ENCODE measurements at regions not wholly inside any gene's neighbourhood (a gene's known extent, or its start where the extent isn't known, plus 50 kb on each side); places are given as distances from the start of the nearest gene placed in this dataset.

DNA sequence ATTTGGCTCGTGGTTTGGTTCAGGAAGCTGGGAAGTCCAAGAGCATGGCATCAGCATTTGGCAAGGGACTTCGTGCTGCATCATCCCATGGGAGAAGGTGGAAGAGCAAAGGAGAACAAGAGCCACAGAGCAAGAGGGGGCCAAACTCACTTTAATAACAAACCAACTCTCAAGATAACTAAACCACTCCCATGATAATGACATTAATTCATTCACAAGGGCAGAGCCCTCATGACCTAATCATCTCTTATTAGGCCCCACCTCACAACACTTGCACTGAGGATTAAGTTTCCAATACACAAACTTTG is 113.4 kb upstream of the ATXN3L start:
- Histone ChIP-seq H3K4me3 (ENCODE audit: low read length) (no peak overlapping the region), H3K4me1 (ENCODE audit: control insufficient read depth, insufficient read depth, low read length) (no peaks in the 10 kb centered on the region), H3K27ac (ENCODE audit: low read depth, low read length) (peak overlapping the region; percentile 53), H3K36me3 (ENCODE audit: control insufficient read depth, insufficient read depth, low read length) (no peaks in the 10 kb centered on the region), H3K27me3 (ENCODE audit: control insufficient read depth, insufficient read depth, low read length) (no peaks in the 10 kb centered on the region), H3K9ac (ENCODE audit: low read length) (no peak overlapping the region)

DNA sequence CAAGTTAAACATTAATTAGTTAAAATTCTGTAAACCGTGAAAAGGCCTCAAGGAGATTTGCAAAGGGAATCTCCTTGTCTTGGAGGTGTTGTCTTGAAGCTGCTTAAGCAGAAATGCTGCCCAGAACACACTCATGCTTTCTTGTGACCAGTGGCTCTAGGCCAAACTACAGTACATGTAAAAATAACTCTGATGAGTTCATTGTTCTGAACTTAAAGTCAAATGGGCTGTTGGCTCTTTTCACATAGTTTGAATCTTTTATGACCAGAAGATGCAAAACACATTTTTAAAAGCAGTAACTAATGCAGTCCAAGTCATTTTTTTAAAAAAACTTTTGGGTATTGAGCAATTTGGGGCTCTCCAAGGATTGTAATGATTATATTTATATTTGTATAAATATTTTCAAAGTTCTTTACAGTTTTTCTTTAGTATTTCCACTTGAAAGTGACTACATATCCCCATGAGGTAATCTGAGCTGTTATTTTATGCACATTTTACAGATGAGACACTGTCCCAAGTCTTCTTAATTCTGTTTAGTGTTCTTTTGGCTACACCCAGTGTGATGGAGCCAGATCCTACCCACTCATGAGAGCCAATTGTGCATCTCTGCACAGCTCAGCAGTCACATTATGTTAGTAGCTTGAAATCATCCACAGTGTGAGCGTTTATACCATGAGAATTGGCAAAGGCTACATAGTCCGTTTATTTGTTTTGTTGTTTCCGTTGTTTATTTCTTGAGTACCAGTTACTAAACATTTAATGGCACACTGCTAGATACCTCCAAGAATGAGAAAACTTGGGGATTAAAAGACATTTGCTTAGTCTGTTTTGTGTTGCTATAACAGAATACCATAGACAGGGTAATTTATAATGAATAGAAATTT is 112.8 kb upstream of the ATXN3L start:
- Histone ChIP-seq H3K4me1 (ENCODE audit: control insufficient read depth, insufficient read depth, low read length) (no peaks in the 10 kb centered on the region), H3K36me3 (ENCODE audit: control insufficient read depth, insufficient read depth, low read length) (no peaks in the 10 kb centered on the region), H3K27me3 (ENCODE audit: control insufficient read depth, insufficient read depth, low read length) (no peaks in the 10 kb centered on the region), H3K9ac (ENCODE audit: low read length) (no peak overlapping the region), H3K27ac (ENCODE audit: low read depth, low read length) (peak overlapping the region; percentile 76), H3K4me3 (ENCODE audit: low read length) (no peak overlapping the region)

DNA sequence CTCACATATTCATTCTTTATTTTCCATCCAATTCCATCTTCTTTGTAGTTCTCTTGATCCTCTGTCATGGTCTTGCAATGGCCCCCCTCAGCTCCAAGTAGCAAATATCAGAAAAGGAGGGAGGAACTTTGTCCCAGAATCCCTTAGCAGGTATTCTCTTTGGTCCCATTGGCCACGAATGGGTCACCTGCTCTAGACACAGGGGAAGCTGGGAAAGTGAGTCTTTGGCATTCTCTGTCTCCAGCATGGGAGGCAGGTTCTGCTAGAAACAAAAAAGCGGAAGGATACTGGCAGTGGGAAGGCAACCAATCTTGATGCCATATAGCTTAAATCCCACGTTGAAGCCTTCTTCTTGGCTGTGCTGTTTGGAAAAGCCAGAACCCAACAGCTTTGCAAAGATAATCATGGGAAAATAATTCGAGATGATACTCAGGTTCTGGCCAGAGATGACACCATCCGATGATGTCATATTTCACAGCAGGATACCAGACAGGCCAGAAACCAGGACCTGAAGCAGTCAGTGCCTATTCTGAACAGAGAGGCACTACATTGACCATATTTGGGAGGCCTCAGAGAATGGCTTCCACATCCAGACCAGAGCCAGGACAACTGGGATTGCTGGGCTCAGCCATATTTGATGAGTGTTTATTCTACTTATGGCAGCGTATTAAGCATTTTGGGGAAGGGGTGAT is 110.4 kb upstream of the ATXN3L start:
- Histone ChIP-seq H3K4me3 (ENCODE audit: low read length) (no peak overlapping the region), H3K27ac (ENCODE audit: low read depth, low read length) (no peak overlapping the region), H3K4me1 (ENCODE audit: control insufficient read depth, insufficient read depth, low read length) (no peaks in the 10 kb centered on the region), H3K27me3 (ENCODE audit: control insufficient read depth, insufficient read depth, low read length) (no peaks in the 10 kb centered on the region), H3K36me3 (ENCODE audit: control insufficient read depth, insufficient read depth, low read length) (no peaks in the 10 kb centered on the region), H3K9ac (ENCODE audit: low read length) (no peak overlapping the region)

DNA sequence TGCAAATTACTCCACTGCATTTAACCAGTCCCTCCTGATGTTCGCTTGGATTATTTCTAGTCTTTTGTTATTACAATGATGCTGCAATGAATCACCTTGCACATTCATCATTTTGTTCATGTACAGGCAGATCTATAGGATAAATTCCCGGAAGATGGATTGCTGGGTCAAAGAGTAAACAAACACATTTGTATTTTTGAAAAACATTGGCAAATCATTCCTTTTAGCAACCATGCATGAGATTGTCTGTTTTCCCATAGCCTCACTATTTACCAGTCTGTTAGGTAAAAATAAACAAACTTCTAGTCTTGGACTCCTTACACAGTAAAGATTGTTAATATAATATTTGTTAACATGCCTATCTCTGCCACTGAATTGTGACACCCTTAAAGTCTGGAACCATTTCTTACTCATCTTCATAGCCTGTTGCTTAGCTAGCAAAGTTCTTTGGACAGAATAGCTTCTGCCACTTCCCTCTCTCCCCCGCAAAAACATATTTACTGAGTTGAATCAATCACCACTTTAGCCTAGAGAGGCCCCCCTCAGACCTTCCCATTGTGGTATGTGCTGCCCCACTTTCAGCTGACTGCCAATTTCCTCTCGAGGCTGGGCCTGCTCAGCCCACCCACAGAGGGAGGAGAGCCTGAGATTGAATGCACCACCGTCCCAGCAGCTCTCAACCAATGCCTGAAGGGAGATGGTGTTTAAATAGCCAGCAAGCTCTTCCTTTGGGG is 108.4 kb upstream of the ATXN3L start:
- Histone ChIP-seq H3K4me1 (ENCODE audit: control insufficient read depth, insufficient read depth, low read length) (no peaks in the 10 kb centered on the region), H3K4me3 (ENCODE audit: low read length) (no peak overlapping the region), H3K27me3 (ENCODE audit: control insufficient read depth, insufficient read depth, low read length) (no peaks in the 10 kb centered on the region), H3K9ac (ENCODE audit: low read length) (no peak overlapping the region), H3K27ac (ENCODE audit: low read depth, low read length) (no peak overlapping the region), H3K36me3 (ENCODE audit: control insufficient read depth, insufficient read depth, low read length) (no peaks in the 10 kb centered on the region)

DNA sequence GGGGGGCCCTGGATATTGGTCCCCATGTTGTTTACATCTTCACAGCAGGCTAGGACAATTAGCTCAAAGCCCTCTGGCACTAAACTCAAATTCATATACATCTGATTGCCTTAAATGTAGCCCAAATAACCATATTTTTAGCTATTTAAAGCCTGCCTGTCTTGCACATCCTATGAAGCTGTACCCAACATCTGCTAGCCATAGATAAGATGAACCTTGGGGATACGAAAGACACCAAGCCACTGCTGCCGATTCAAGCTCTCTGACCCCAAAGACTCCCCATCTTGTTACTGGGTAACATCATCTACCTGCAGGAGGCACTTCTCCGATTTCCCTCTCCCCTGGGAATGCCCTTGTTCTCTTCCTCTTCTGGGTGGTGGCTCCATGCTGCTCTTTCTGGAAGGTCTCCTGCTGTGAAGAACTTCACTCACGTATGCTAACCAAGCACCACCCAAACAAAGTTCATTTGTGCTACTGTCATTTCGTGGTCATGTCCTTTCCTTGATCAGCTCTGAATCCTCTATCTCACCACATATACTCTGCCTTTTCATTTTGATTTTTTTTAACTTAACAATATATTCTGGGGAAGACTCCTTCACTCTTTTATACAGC is 107.7 kb upstream of the ATXN3L start:
- H3K27me3 ChIP-seq (ENCODE audit: control insufficient read depth, insufficient read depth, low read length) = no peaks in the 10 kb centered on the region
- H3K27ac ChIP-seq (ENCODE audit: low read depth, low read length) = no peak overlapping the region
- H3K4me1 ChIP-seq (ENCODE audit: control insufficient read depth, insufficient read depth, low read length) = no peaks in the 10 kb centered on the region
- H3K9ac ChIP-seq (ENCODE audit: low read length) = no peak overlapping the region
- no peaks in the 10 kb centered on the region for H3K36me3 ChIP-seq (ENCODE audit: control insufficient read depth, insufficient read depth, low read length)
- H3K4me3 ChIP-seq (ENCODE audit: low read length) = no peak overlapping the region

DNA sequence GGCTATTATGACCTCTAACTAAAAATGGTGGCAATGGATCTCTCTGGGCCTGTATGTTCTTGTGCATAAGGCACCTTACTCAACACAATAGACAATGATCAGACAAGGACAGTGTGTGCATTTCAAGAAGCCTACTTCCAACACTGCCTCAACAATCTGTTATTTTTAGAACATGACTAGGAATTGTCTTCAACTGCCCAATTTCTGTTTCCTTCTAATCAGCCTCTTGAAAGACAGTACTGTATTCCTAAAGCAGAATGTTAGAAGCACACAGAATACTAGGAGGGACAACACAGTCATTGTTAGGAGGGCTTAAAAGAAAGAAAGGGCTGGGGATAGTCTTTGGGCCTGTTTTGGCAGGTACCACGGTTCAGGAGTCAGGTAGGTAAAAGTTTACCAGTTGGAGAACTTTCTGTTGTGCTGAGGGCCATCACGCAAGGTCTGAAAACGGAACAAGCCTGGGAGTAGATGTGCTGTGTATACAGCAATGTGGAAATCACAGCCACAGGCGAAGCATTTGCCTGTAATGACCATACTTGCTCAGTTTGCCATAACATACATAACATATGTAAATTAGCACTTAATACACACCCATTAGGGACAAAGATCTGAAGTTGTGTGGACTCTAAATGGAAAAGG is 100.8 kb upstream of the ATXN3L start:
- H3K4me1 ChIP-seq (ENCODE audit: control insufficient read depth, insufficient read depth, low read length) = no peaks in the 10 kb centered on the region
- H3K4me3 ChIP-seq (ENCODE audit: low read length) = no peak overlapping the region
- no peaks in the 10 kb centered on the region for H3K36me3 ChIP-seq (ENCODE audit: control insufficient read depth, insufficient read depth, low read length)
- H3K27me3 ChIP-seq (ENCODE audit: control insufficient read depth, insufficient read depth, low read length) = no peaks in the 10 kb centered on the region
- H3K9ac ChIP-seq (ENCODE audit: low read length) = no peak overlapping the region
- no peak overlapping the region for H3K27ac ChIP-seq (ENCODE audit: low read depth, low read length)

DNA sequence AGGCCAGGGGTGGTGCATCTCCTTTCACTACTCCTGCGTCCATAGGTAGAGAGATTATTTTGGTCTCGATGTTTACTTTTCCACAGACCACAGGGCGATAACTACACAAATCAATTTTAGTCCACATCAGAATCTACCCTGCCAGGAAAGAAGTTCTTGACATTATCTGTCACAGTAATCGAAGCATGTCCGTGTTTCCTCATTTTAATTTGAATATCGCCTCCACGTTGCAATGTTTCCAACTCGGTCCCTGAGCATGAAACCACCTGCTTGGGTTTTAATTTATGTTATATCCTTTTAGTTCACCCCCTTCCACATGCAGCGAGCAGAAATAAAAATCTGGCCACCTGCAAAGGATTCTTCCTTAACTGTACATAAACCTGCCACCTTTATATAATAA is 100.1 kb upstream of the ATXN3L start:
- Histone ChIP-seq H3K27ac (ENCODE audit: low read depth, low read length) (no peak overlapping the region), H3K9ac (ENCODE audit: low read length) (no peak overlapping the region), H3K36me3 (ENCODE audit: control insufficient read depth, insufficient read depth, low read length) (no peaks in the 10 kb centered on the region), H3K4me3 (ENCODE audit: low read length) (no peak overlapping the region), H3K4me1 (ENCODE audit: control insufficient read depth, insufficient read depth, low read length) (no peaks in the 10 kb centered on the region), H3K27me3 (ENCODE audit: control insufficient read depth, insufficient read depth, low read length) (no peaks in the 10 kb centered on the region)

DNA sequence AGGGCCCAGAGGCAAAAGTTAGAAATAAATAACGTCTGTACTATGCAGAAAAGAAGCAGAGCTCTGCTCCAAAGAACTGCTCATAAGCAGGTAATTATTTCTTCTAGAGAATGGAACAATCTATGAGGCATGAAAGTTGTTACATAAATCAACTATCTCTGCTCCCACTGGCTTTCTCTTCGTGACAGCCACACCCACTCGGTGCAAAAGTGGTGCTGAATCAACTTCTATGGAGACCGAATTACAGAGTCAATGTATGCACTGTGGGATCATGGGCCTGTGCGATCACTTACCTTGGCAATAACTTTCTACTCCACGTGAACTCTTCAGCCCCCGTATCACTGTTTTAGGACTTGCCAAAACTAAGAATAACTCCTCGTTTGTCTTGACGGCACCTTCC is 99.4 kb upstream of the ATXN3L start:
- Histone ChIP-seq H3K4me3 (ENCODE audit: low read length) (no peak overlapping the region), H3K9ac (ENCODE audit: low read length) (no peak overlapping the region), H3K27ac (ENCODE audit: low read depth, low read length) (no peak overlapping the region), H3K36me3 (ENCODE audit: control insufficient read depth, insufficient read depth, low read length) (no peaks in the 10 kb centered on the region), H3K27me3 (ENCODE audit: control insufficient read depth, insufficient read depth, low read length) (no peaks in the 10 kb centered on the region), H3K4me1 (ENCODE audit: control insufficient read depth, insufficient read depth, low read length) (no peaks in the 10 kb centered on the region)

DNA sequence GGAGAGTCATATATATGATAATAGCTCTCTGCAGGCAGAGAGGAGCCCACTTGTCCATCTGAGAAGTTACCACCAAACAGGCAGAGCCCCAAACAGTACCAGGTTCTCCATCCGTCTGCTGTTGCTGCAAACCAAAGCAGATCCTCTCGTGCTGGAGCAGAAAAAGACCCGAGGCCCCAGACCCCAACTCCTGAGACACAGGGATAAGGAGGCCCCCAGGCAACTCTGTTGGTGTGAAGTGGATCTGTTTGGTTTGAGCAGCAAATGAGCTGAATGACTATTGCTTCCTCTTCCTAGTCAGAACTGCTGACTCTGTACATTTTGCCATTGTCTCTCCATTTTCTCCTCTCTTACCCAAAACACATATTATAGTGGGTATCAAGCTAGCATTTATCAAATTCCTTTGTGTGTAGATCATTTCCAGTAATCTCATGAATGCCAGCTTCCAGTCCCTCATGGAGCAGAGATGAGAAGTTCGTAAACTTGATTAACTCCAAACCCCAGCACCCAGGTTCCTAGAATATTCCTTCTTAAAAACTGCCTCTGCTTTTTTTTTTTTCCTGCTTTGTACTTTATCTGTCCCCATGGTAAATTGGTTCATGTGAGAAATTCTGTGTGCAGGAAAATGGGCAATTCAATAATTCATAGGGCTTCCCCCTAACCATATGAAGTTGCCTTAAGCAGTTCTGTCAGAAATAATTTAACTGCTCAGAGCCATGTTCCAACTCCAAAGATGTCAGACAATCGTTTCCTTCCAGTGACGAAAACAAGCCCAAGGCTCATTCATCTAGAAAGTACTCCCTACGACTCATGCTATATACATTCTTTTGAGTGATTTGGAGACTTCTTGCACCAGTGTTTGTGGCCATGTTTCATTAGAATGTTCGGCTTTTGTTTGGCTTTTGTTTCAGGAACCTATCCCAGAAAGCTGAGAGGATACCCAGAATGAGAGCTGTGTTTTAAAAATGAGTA is 98.6 kb upstream of the ATXN3L start:
- no peaks in the 10 kb centered on the region for H3K36me3 ChIP-seq (ENCODE audit: control insufficient read depth, insufficient read depth, low read length)
- H3K27ac ChIP-seq (ENCODE audit: low read depth, low read length) = no peak overlapping the region

DNA sequence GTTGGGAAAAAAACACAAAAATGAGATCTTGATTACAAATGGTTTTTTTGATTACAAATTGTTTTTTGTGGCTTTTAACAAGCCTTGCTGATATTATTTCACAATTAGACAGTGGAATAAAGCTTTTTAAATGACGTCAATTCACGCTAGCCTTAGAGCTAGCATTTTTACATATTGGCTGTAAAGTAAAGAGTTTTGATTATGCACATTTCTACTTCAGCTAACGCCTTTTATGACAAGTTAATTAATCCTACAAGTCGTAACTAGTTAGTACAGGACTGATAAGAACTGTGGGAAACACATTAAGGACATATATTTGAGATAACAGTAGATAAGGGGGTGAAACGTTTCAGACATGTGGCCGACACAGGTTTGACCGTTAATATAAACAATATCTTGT is 95.7 kb upstream of the ATXN3L start:
- no peaks in the 10 kb centered on the region for H3K36me3 ChIP-seq (ENCODE audit: control insufficient read depth, insufficient read depth, low read length)
- no peak overlapping the region for H3K27ac ChIP-seq (ENCODE audit: low read depth, low read length)
- no peaks in the 10 kb centered on the region for H3K27me3 ChIP-seq (ENCODE audit: control insufficient read depth, insufficient read depth, low read length)
- no peak overlapping the region for H3K4me3 ChIP-seq (ENCODE audit: low read length)
- H3K4me1 ChIP-seq (ENCODE audit: control insufficient read depth, insufficient read depth, low read length) = no peaks in the 10 kb centered on the region
- H3K9ac ChIP-seq (ENCODE audit: low read length) = no peak overlapping the region

More for the DNA sequence above, 98.6 kb upstream of the ATXN3L start:
- Histone ChIP-seq H3K27me3 (ENCODE audit: control insufficient read depth, insufficient read depth, low read length) (no peaks in the 10 kb centered on the region), H3K4me1 (ENCODE audit: control insufficient read depth, insufficient read depth, low read length) (no peaks in the 10 kb centered on the region), H3K4me3 (ENCODE audit: low read length) (no peak overlapping the region), H3K9ac (ENCODE audit: low read length) (no peak overlapping the region)

DNA sequence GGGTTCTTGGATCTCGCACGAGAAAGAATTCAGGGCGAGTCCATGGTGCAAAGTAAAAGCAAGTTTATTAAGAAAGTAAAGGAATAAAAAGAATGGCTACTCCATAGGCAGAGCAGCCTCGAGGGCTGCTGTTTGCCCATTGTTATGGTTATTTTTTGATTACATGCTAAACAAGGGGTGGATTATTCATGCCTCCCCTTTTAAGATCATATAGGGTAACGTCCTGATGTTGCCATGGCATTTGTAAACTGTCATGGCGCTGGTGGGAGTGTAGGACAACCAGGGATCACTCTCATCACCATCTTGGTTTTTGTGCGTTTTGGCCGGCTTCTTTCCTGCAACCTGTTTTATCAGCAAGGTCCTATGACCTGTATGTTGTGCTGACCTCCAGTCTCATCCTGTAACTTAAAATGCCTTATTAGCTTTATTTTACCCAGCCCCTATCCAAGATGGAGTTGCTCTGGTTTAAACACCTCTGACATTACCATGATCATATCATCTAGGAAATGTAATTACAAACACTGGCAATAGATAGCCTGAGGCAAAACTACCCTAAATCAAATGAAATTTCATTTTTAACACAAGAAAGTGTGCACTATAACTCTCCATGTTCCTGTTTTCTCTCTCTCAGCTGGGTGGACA is 94.3 kb upstream of the ATXN3L start:
- Histone ChIP-seq H3K9ac (ENCODE audit: low read length) (no peak overlapping the region), H3K36me3 (ENCODE audit: control insufficient read depth, insufficient read depth, low read length) (no peaks in the 10 kb centered on the region), H3K4me1 (ENCODE audit: control insufficient read depth, insufficient read depth, low read length) (no peaks in the 10 kb centered on the region), H3K4me3 (ENCODE audit: low read length) (no peak overlapping the region), H3K27ac (ENCODE audit: low read depth, low read length) (no peak overlapping the region), H3K27me3 (ENCODE audit: control insufficient read depth, insufficient read depth, low read length) (no peaks in the 10 kb centered on the region)

All from rectal smooth muscle tissue (tissue), 1 donor.